GM19467 (cell line): ENCODE measurements at regions not wholly inside any gene's neighbourhood (a gene's known extent, or its start where the extent isn't known, plus 50 kb on each side); places are given as distances from the start of the nearest gene placed in this dataset.
"Not testable (repeated sequence)": the region's sequence is repeated elsewhere in the genome, so short reads cannot be mapped to it uniquely, and the experiment has no call there.

Experiments used
- ATAC-seq: cut with Tn5 transposase; IDR thresholded peaks from one replicate; pipeline ENCODE4 v1.9.1; 2021; ENCODE audit warnings: mild to moderate bottlenecking, moderate library complexity; ENCODE audit not compliant: unreplicated experiment

DNA sequence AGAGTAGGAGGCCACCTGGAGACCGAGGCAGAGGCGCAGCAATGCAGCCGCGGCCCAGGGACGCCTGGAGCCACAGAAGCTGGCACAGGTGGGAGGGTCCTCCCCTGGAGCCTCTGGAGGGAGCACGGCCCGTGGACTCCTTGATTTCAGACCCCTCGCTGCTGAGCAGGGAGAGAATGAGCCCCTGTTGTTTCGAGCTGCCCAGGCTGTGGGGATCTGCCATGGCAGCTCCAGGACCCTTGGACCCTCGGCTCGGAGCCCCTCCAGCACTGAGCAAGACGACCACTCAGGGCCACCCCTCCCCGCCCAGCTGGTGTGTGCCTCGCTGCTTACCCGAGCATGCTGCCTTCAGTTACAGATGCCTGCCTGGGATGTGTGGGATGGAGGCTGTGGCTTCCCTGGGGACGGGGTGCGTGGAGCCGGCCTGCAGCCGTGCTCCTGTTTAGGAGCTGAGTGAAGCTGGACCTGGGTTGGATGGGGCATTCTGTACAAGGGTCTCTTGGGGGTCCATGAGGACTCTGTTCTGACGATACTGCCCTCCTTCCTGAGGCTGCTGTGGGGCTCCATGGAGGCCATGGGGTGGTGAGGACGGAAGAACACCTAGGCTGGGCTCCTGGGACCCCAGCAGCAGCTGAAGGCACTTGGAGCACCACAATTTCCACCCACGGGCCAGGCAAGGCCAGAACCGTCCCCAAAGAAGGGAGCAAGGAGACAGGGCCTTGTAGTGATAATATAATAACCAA, 115.1 kb upstream of the LPCAT1 start:
- ATAC-seq, result no peak

DNA sequence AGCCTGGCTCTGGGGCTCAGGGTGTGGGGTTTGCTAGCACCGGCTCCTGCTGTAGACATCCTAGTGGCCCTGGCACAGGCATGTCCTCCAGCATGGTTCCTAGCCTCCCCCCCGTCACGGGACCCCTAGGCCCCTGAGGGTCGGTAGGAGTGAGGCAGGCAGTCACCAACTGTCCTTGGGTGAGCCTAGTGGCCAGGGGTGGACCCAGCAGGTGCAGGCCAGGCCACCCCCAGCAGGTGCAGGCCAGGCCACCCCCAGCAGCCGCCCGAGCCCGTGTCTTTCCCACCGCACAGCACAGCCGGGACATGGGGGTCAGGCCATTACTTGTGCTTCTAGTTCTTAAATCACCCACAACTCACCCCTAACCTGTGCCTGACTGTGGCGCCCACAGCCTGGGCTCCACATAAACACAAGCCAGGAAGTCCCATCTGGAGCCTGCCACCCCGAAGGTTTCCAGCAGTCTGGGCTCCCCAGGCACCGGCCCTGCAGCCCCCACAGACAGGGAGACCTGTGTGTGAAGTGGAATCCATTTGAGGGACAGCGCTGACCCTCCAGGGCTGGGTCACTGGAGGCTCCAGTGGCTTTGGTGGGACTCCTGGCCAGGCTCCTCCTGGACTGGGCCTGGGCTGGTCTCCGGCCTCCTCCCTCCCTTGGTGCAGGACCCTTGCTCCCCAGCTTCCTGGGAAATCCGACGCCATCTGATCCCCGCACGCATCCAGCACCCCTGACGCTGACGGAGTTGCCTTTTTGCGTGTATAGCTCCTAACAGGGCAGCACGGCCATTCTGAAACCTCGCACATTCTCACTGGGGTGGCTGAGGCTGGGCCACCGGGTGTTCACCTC, 114.1 kb upstream of the LPCAT1 start:
- no peak for ATAC-seq

DNA sequence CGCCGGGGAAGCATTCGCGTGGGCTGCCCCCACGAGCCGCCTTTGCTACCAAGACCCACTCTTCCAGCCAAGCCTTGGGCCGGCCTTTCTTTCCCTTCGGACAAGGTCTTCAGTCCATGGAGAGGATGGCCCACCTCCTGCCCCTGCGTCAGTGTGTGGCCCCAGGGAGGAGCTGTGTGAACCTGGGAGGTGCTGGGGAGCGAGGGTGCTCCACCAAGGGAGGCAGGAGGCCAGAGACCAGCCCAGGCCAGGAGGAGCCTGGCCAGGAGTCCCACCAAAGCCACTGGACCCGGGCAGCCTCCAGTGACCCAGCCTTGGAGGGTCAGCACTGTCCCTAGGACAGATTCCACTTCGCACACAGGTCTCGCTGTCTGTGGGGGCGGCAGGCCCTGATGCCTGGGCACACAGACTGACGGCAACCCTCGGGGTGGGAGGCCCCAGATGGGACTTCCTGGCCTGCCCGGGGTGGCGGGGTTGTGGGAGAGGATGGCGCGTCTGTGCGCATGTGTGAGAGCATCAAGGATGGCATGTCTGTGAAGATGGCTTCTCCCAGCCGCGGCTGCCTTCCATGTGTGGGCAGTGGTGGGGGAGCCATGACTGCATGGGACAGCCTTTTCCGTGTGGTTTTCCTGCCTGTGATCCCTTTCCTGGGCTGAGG, 113.3 kb upstream of the LPCAT1 start:
- no peak for ATAC-seq

DNA sequence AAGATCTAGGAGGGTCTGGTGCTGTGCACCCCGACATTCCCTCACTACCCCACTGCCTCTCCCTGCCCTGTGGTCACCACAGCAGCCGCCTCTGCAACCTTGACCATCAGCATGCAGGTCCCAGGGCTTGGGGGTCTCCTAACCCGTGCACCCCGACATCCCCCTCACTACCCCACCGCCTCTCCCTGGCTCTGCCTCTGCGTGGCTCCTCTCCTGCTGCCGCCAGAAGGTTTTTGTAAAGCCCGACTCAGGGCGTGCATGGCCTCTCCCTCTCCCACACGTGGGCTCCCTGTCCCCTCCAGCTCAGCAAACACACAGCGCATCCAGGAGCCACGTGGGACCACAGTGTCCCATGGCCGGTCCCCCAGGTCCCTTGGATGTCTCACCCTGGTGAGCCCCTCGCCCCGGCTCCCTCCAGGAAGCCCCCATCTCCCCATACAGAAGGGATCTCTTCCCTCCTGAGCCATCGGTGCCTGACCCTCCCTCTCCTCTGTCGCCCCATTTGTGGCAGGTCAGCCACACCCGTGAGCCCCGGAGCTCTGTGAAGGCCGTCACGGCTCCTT, 112.5 kb upstream of the LPCAT1 start:
- ATAC-seq, result not testable (repeated sequence)

DNA sequence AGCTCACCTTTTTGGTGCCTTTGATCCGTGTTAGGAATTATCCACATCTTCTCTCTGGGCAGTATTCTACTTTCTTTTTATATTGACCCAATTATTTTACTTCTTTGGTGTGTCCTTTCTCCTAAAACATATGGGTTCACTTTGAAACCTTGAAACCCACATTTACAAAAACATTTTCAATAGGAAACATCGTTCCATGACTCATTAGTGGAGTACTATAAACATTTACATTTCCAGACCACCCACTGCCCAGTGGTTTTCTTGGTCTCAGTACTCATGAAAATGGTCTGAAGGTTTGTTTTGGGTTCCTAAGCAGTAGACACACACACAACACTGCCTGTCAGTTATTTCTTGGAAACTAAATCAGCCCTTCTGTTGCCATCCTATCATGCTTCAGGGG, 111.7 kb upstream of the LPCAT1 start:
- not testable (repeated sequence) for ATAC-seq

GRCh38 chr5:1634337-1634661, 110.5 kb upstream of the LPCAT1 start:
- ATAC-seq, result no peak

- peak; percentile 93 for ATAC-seq
Measured at GRCh38 chr5:1633605-1634336, 110.0 kb upstream of the LPCAT1 start.

- ATAC-seq, result not testable (repeated sequence)
Measured at GRCh38 chr5:1631004-1631403, 107.2 kb upstream of the LPCAT1 start.

DNA sequence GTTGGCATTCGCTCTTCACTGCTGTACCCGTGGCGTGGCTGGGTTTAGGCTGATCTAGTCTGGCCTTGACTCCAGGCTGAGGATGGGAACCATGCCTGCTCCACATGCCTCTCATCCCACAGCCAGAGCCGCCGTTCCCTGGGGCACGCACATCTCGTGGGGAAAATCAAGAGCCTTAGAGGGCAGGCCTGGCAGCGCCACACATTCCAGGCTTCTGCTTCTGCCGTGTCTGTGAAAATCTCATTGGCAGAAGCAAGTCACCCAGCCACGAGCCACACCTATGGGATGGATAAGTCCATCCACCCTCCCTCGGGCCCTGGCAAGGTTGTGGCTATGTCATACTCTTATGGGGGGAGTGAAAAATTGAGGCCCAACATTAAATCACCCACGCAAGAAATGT, 102.6 kb upstream of the LPCAT1 start:
- not testable (repeated sequence) for ATAC-seq

DNA sequence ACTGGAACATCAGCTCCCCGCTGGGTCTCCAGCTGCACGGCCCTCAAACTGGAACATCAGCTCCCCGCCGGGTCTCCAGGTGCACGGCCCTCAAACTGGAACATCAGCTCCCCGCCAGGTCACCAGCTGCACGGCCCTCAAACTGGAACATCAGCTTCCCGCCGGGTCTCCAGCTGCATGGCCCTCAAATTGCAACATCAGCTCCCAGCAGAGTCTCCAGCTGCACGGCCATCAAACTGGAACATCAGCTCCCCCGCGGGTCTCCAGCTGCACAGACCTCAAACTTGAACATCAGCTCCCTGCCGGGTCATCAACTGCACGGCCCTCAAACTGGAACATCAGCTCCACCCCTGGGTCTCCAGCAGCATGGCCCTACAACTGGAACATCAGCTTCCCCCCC, 95.8 kb upstream of the LPCAT1 start:
- not testable (repeated sequence) for ATAC-seq

GRCh38 chr5:1618296-1618865, 94.6 kb upstream of the LPCAT1 start:
- ATAC-seq, result not testable (repeated sequence)

GRCh38 chr5:1617236-1617755, 93.5 kb upstream of the LPCAT1 start:
- not testable (repeated sequence) for ATAC-seq

DNA sequence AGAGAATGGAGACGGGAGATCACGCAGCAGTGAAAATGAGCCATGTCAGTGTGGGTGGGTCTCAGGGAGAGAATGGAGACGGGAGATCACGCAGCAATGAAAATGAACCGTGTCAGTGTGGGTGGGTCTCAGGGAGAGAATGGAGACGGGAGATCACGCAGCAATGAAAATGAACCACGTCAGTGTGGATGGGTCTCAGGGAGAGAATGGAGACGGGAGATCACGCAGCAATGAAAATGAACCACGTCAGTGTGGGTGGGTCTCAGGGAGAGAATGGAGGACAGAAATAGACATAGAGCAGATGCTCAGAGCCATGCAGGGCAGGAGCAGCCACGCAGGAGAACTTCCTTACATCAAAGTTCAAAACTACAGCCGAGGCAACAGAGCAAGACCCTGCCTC, 89.8 kb upstream of the LPCAT1 start:
- not testable (repeated sequence) for ATAC-seq

- not testable (repeated sequence) for ATAC-seq
Measured at GRCh38 chr5:1610526-1610925, 86.8 kb upstream of the LPCAT1 start.

- ATAC-seq, result not testable (repeated sequence)
Measured at GRCh38 chr5:1609111-1609510, 85.4 kb upstream of the LPCAT1 start.

GRCh38 chr5:1608336-1608735, 84.6 kb upstream of the LPCAT1 start:
- ATAC-seq, result not testable (repeated sequence)

DNA sequence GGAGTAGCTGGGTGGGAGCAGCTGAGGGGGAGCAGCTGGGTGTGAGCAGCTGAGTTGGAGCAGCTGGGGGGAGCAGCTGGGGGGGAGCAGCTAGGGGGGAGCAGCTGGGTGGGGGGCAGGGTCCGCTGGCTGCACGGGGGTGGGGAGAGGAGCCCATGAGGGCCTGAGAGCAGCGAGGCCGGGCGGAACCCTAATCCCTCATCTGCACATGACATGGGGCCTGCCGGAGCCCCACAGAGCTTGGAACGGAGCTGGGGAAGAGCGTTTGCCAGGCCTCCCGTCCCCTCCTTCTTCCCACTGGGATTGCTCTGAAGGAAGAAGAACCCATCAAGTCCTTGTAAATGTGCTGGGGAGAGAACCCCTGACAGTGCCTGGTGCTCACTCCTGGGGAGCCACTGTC, 83.2 kb upstream of the LPCAT1 start:
- ATAC-seq, result not testable (repeated sequence)

GRCh38 chr5:1603916-1604315, 80.2 kb upstream of the LPCAT1 start:
- ATAC-seq, result not testable (repeated sequence)

DNA sequence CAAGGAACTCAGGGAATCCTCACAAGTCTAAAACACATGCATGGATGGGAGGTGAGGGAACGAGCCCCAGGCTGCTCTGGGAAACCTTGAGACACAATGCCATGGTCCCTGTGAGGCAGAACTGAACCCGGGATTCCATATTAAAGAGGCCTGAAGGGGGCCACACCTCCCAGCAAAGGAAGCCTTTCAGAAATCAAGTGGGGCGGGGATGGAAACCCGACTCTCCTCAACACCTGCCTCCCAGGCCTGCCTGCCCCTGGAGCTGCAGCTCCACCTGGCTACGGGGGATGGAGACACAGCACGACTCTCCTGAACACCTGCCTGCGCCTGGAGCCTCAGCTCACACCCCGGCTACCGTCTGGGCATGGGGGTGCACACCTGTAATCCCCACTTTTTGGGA, 77.8 kb upstream of the LPCAT1 start:
- ATAC-seq, result not testable (repeated sequence)
